ENCODE measurements at regions not wholly inside any gene's neighbourhood (a gene's known extent, or its start where the extent isn't known, plus 50 kb on each side); places are given as distances from the start of the nearest gene placed in this dataset.

- Histone ChIP-seq H3K4me1 (ENCODE audit: control insufficient read depth in 2 of 2, insufficient read depth in 2 of 2, low read length in 2 of 2) (no peaks in the 10 kb centered on the region), H3K27me3 (ENCODE audit: control insufficient read depth in 2 of 2, insufficient read depth in 2 of 2, low read length in 2 of 2) (no peaks in the 10 kb centered on the region), H3K4me3 (ENCODE audit: low read length) (no peak overlapping the region), H3K36me3 (ENCODE audit: control insufficient read depth in 2 of 3, insufficient read depth in 3 of 3, low read length in 3 of 3) (no peaks in the 10 kb centered on the region), H3K27ac (ENCODE audit: low read depth, low read length) (no peak overlapping the region), H3K9me3 (ENCODE audit: control insufficient read depth in 2 of 3, low read length in 3 of 3) (no peaks in the 10 kb centered on the region)
- no peak for DNase-seq
- Mint-ChIP-seq H3K4me3 (no peak overlapping the region), H3K36me3 (no peaks in the 10 kb centered on the region), H3K9me3 (no peaks in the 10 kb centered on the region), H3K4me1 (peaks cover 0 to 16% (median 13%) of the 10 kb centered on the region in 7 donors), H3K27ac (no peak overlapping the region), H3K27me3 (no peaks in the 10 kb centered on the region)
- POLR2A ChIA-PET = no interaction called here
- CTCF ChIA-PET = interaction anchor here (0.7 to 4.2 kb wide), 9 partner anchors 10 to 215 kb away, joined by 3 to 20 read pairs (median 7); no protein-coding TSS in a partner anchor
- intact Hi-C loops (cut with micrococcal nuclease) = no loop called here
- ATAC-seq = no peak
Observed at GRCh38 chr10:23528419-23528818, 89.5 kb downstream of the OTUD1 start.

DNA sequence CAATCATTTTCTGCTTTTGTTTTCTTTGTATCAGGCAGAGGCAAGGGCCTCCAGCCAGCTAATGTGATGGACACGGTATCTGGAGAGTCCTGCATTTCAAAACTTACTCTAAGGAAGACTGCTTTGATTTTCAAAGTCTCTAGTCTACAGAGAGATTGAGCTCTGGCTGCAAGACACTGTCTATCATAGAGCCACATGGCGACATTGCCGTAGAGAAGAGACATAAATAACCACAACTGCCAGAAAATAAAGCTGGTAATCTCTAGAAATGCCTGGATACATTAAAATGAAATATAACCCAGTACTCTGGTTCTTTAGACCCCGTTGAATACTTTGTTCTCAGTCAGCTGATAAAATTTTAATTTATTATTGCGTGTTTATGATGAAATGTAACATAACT lies 90.8 kb downstream of the OTUD1 start:
- Mint-ChIP-seq H3K4me3 (no peak overlapping the region), H3K27me3 (no peaks in the 10 kb centered on the region), H3K4me1 (peaks cover 4 to 24% (median 19%) of the 10 kb centered on the region in 7 donors), H3K36me3 (peaks cover 0 to 3% (median 0%) of the 10 kb centered on the region in 5 donors), H3K27ac (no peak overlapping the region), H3K9me3 (peaks cover 0 to 3% (median 0%) of the 10 kb centered on the region in 11 donors)
- POLR2A ChIA-PET = interaction anchor here (0.5 to 1.0 kb wide), 4 partner anchors 18 to 420 kb away, joined by 3 to 4 read pairs (median 3); no protein-coding TSS in a partner anchor
- no peaks in the 10 kb centered on the region for H3K4me1 ChIP-seq (ENCODE audit: control insufficient read depth in 2 of 2, insufficient read depth in 2 of 2, low read length in 2 of 2)
- no peaks in the 10 kb centered on the region for H3K27me3 ChIP-seq (ENCODE audit: control insufficient read depth in 2 of 2, insufficient read depth in 2 of 2, low read length in 2 of 2)
- no peak for DNase-seq
- H3K27ac ChIP-seq (ENCODE audit: low read depth, low read length) = no peak overlapping the region
- H3K4me3 ChIP-seq (ENCODE audit: low read length) = no peak overlapping the region
- intact Hi-C loops (cut with micrococcal nuclease) = loop anchor here (1.0 to 2.0 kb wide), 4 partner anchors 11 to 371 kb away; no protein-coding TSS in a partner anchor
- no peaks in the 10 kb centered on the region for H3K36me3 ChIP-seq (ENCODE audit: control insufficient read depth in 2 of 3, insufficient read depth in 3 of 3, low read length in 3 of 3)
- no peak for ATAC-seq
- CTCF ChIA-PET = interaction anchor here (0.8 to 4.2 kb wide), 9 partner anchors 10 to 216 kb away, joined by 3 to 20 read pairs (median 7); no protein-coding TSS in a partner anchor
- no peaks in the 10 kb centered on the region for H3K9me3 ChIP-seq (ENCODE audit: control insufficient read depth in 2 of 3, low read length in 3 of 3)

- peak in 3 of 9 donors; percentile 5 to 22 (median 21) for DNase-seq
Observed at GRCh38 chr10:23530079-23530478, 91.2 kb downstream of the OTUD1 start.

GRCh38 chr10:23533212-23533611 lies 94.3 kb downstream of the OTUD1 start:
- Histone ChIP-seq H3K36me3 (ENCODE audit: control insufficient read depth in 2 of 3, insufficient read depth in 3 of 3, low read length in 3 of 3) (no peaks in the 10 kb centered on the region), H3K27me3 (ENCODE audit: control insufficient read depth in 2 of 2, insufficient read depth in 2 of 2, low read length in 2 of 2) (no peaks in the 10 kb centered on the region), H3K27ac (ENCODE audit: low read depth, low read length) (no peak overlapping the region), H3K9me3 (ENCODE audit: control insufficient read depth in 2 of 3, low read length in 3 of 3) (no peaks in the 10 kb centered on the region), H3K4me1 (ENCODE audit: control insufficient read depth in 2 of 2, insufficient read depth in 2 of 2, low read length in 2 of 2) (peaks cover 0 to 8% of the 10 kb centered on the region in 2 donors), H3K4me3 (ENCODE audit: low read length) (no peak overlapping the region)
- no peak for DNase-seq
- Mint-ChIP-seq H3K27ac (peak overlapping the region in 5 of 9 donors; percentile 1 to 61 (median 43)), H3K27me3 (no peaks in the 10 kb centered on the region), H3K9me3 (peaks cover 0 to 6% (median 3%) of the 10 kb centered on the region in 11 donors), H3K4me1 (peaks cover 16 to 56% (median 34%) of the 10 kb centered on the region in 7 donors), H3K4me3 (no peak overlapping the region), H3K36me3 (peaks cover 0 to 5% (median 4%) of the 10 kb centered on the region in 5 donors)
- CTCF ChIA-PET = interaction anchor here (1.0 to 1.1 kb wide), 2 partner anchors 218 to 225 kb away, joined by 4 to 6 read pairs; no protein-coding TSS in a partner anchor
- no peak for ATAC-seq
- intact Hi-C loops (cut with micrococcal nuclease) = no loop called here
- POLR2A ChIA-PET = no interaction called here

More at GRCh38 chr10:23530079-23530478, 91.2 kb downstream of the OTUD1 start:
- intact Hi-C loops (cut with micrococcal nuclease) = loop anchor here (1.0 to 2.0 kb wide), 4 partner anchors 10 to 371 kb away; no protein-coding TSS in a partner anchor
- ChIA-PET CTCF (interaction anchor here (0.8 to 4.2 kb wide), 8 partner anchors 9 to 217 kb away, joined by 3 to 20 read pairs (median 7); no protein-coding TSS in a partner anchor), POLR2A (interaction anchor here (0.5 kb wide), 1 partner anchor 420 kb away, joined by 3 read pairs; no protein-coding TSS in a partner anchor)
- Mint-ChIP-seq H3K4me3 (no peak overlapping the region), H3K27me3 (no peaks in the 10 kb centered on the region), H3K9me3 (peaks cover 0 to 3% (median 0%) of the 10 kb centered on the region in 11 donors), H3K36me3 (peaks cover 0 to 3% (median 0%) of the 10 kb centered on the region in 5 donors), H3K4me1 (peaks cover 4 to 27% (median 23%) of the 10 kb centered on the region in 7 donors), H3K27ac (no peak overlapping the region)
- H3K4me1 ChIP-seq (ENCODE audit: control insufficient read depth in 2 of 2, insufficient read depth in 2 of 2, low read length in 2 of 2) = no peaks in the 10 kb centered on the region
- H3K27ac ChIP-seq (ENCODE audit: low read depth, low read length) = no peak overlapping the region
- H3K27me3 ChIP-seq (ENCODE audit: control insufficient read depth in 2 of 2, insufficient read depth in 2 of 2, low read length in 2 of 2) = no peaks in the 10 kb centered on the region
- H3K4me3 ChIP-seq (ENCODE audit: low read length) = no peak overlapping the region
- no peaks in the 10 kb centered on the region for H3K36me3 ChIP-seq (ENCODE audit: control insufficient read depth in 2 of 3, insufficient read depth in 3 of 3, low read length in 3 of 3)
- ATAC-seq = no peak
- no peaks in the 10 kb centered on the region for H3K9me3 ChIP-seq (ENCODE audit: control insufficient read depth in 2 of 3, low read length in 3 of 3)

GRCh38 chr10:23534326-23534725 lies 95.5 kb downstream of the OTUD1 start:
- H3K4me3 Mint-ChIP-seq = peak overlapping the region; percentile 28 to 65 (median 50)
- H3K4me3 ChIP-seq (ENCODE audit: low read length) = no peak overlapping the region
- intact Hi-C loops (cut with micrococcal nuclease) = no loop called here

GRCh38 chr10:23534761-23535160 lies 95.9 kb downstream of the OTUD1 start:
- intact Hi-C loops (cut with micrococcal nuclease) = loop anchor here (5.0 kb wide), 1 partner anchor 168 kb away; no protein-coding TSS in a partner anchor
- Mint-ChIP-seq H3K36me3 (peaks cover 4 to 15% (median 13%) of the 10 kb centered on the region in 5 donors), H3K4me3 (peak overlapping the region in 7 of 10 donors; percentile 28 to 65 (median 52)), H3K27ac (peak overlapping the region; percentile 2 to 84 (median 52)), H3K9me3 (peaks cover 0 to 12% (median 6%) of the 10 kb centered on the region in 11 donors), H3K27me3 (no peaks in the 10 kb centered on the region), H3K4me1 (peaks cover 28 to 72% (median 49%) of the 10 kb centered on the region in 7 donors)
- Histone ChIP-seq H3K4me3 (ENCODE audit: low read length) (no peak overlapping the region), H3K27me3 (ENCODE audit: control insufficient read depth in 2 of 2, insufficient read depth in 2 of 2, low read length in 2 of 2) (no peaks in the 10 kb centered on the region), H3K27ac (ENCODE audit: low read depth, low read length) (no peak overlapping the region), H3K9me3 (ENCODE audit: control insufficient read depth in 2 of 3, low read length in 3 of 3) (no peaks in the 10 kb centered on the region), H3K4me1 (ENCODE audit: control insufficient read depth in 2 of 2, insufficient read depth in 2 of 2, low read length in 2 of 2) (peaks cover 0 to 23% of the 10 kb centered on the region in 2 donors), H3K36me3 (ENCODE audit: control insufficient read depth in 2 of 3, insufficient read depth in 3 of 3, low read length in 3 of 3) (no peaks in the 10 kb centered on the region)
- CTCF ChIA-PET = interaction anchor here (0.7 kb wide), 1 partner anchor 1511 kb away, joined by 3 read pairs; no protein-coding TSS in a partner anchor
- POLR2A ChIA-PET = no interaction called here
- no peak for DNase-seq
- ATAC-seq = no peak

More at GRCh38 chr10:23534326-23534725, 95.5 kb downstream of the OTUD1 start:
- peak overlapping the region; percentile 2 to 84 (median 52) for H3K27ac Mint-ChIP-seq
- DNase-seq (peak in 5 of 9 donors; percentile 30 to 41 (median 33)), ATAC-seq (no peak)
- peaks cover under 1 to 13% (median 11%) of the 10 kb centered on the region in 5 donors for H3K36me3 Mint-ChIP-seq
- peaks cover 24 to 67% (median 45%) of the 10 kb centered on the region in 7 donors for H3K4me1 Mint-ChIP-seq
- no peaks in the 10 kb centered on the region for H3K9me3 ChIP-seq (ENCODE audit: control insufficient read depth in 2 of 3, low read length in 3 of 3)
- POLR2A ChIA-PET = no interaction called here
- H3K36me3 ChIP-seq (ENCODE audit: control insufficient read depth in 2 of 3, insufficient read depth in 3 of 3, low read length in 3 of 3) = no peaks in the 10 kb centered on the region
- peaks cover 0 to 19% of the 10 kb centered on the region in 2 donors for H3K4me1 ChIP-seq (ENCODE audit: control insufficient read depth in 2 of 2, insufficient read depth in 2 of 2, low read length in 2 of 2)
- H3K27ac ChIP-seq (ENCODE audit: low read depth, low read length) = no peak overlapping the region
- no peaks in the 10 kb centered on the region for H3K27me3 Mint-ChIP-seq
- peaks cover 0 to 12% (median 6%) of the 10 kb centered on the region in 11 donors for H3K9me3 Mint-ChIP-seq
- H3K27me3 ChIP-seq (ENCODE audit: control insufficient read depth in 2 of 2, insufficient read depth in 2 of 2, low read length in 2 of 2) = no peaks in the 10 kb centered on the region
- CTCF ChIA-PET = interaction anchor here (1.0 kb wide), 1 partner anchor 226 kb away, joined by 4 read pairs; no protein-coding TSS in a partner anchor
